Astrocyte (in vitro differentiated cells and primary cell): ENCODE measurements at regions not wholly inside any gene's neighbourhood (a gene's known extent, or its start where the extent isn't known, plus 50 kb on each side); places are given as distances from the start of the nearest gene placed in this dataset.

Experiments used
- DNase-seq: peaks from one replicate; pipeline ENCODE4 v3.0.0-alpha.2; 2010; ENCODE audit warnings: low read depth
- FAIRE-seq: peaks from 2 replicates; lab custom pipeline; 2011; peaks lifted over from hg19 to GRCh38; lab: Jason Lieb, UNC
- H2AFZ ChIP-seq: 2 replicates; pipeline ENCODE4 v1.6.0; 2012; ENCODE audit warnings: low read depth, low read length, inconsistent platforms
- H3K27ac ChIP-seq: 2 replicates; pipeline ENCODE4 v1.5.1; 2011; ENCODE audit warnings: low read depth, low read length, inconsistent platforms
- H3K27me3 ChIP-seq: 2 replicates; pipeline ENCODE4 v1.6.0; 2011; ENCODE audit warnings: low read length, inconsistent platforms; ENCODE audit not compliant: insufficient read depth
- H3K36me3 ChIP-seq: 2 replicates; pipeline ENCODE4 v1.5.1; 2011; ENCODE audit warnings: low read length, inconsistent platforms; ENCODE audit not compliant: insufficient read depth
- H3K4me1 ChIP-seq: 2 replicates; pipeline ENCODE4 v1.5.1; 2011; ENCODE audit warnings: low read length, inconsistent platforms; ENCODE audit not compliant: insufficient read depth
- H3K4me2 ChIP-seq: 2 replicates; pipeline ENCODE4 v1.6.0; 2012; ENCODE audit warnings: low read length, inconsistent platforms
- H3K4me3 ChIP-seq: 2 replicates; pipeline ENCODE4 v1.5.1; 2011; ENCODE audit warnings: low read depth, mild to moderate bottlenecking, low read length, inconsistent platforms; ENCODE audit not compliant: insufficient read depth
- H3K79me2 ChIP-seq: 2 replicates; pipeline ENCODE4 v1.6.0; 2012; ENCODE audit warnings: mild to moderate bottlenecking, low read length, inconsistent platforms; ENCODE audit not compliant: insufficient read depth
- H3K9ac ChIP-seq: 2 replicates; pipeline ENCODE4 v1.6.0; 2012; ENCODE audit warnings: mild to moderate bottlenecking, low read length, inconsistent platforms
- H3K9me3 ChIP-seq: 2 replicates; pipeline ENCODE4 v1.5.1; 2012; ENCODE audit warnings: low read depth, mild to moderate bottlenecking, low read length, inconsistent platforms; ENCODE audit not compliant: insufficient read depth
- H4K20me1 ChIP-seq: 2 replicates; pipeline ENCODE4 v1.6.0; 2012; ENCODE audit warnings: low read length, inconsistent platforms; ENCODE audit not compliant: insufficient read depth
- H3K27ac Mint-ChIP-seq: one replicate; pipeline ENCODE4 v1.8.0; 2021; ENCODE audit warnings: mild to moderate bottlenecking, mixed read lengths; ENCODE audit not compliant: unreplicated experiment
- H3K27me3 Mint-ChIP-seq: one replicate; pipeline ENCODE4 v1.8.0; 2021; ENCODE audit warnings: low read depth, mixed read lengths; ENCODE audit not compliant: unreplicated experiment
- H3K36me3 Mint-ChIP-seq: one replicate; pipeline ENCODE4 v1.8.0; 2021; ENCODE audit warnings: low read depth, mixed read lengths; ENCODE audit not compliant: unreplicated experiment
- H3K4me1 Mint-ChIP-seq: one replicate; pipeline ENCODE4 v1.8.0; 2021; ENCODE audit warnings: low read depth, mixed read lengths; ENCODE audit not compliant: unreplicated experiment
- H3K4me3 Mint-ChIP-seq: one replicate; pipeline ENCODE4 v1.8.0; 2021; ENCODE audit warnings: mild to moderate bottlenecking, moderate library complexity, mixed read lengths; ENCODE audit not compliant: unreplicated experiment
- H3K9me3 Mint-ChIP-seq: one replicate; pipeline ENCODE4 v1.8.0; 2021; ENCODE audit warnings: mild to moderate bottlenecking, mixed read lengths; ENCODE audit not compliant: unreplicated experiment
- EZH2 ChIP-seq: IDR thresholded peaks from 2 replicates; pipeline ENCODE4 v1.6.1; 2012; ENCODE audit warnings: mild to moderate bottlenecking, low read length, inconsistent platforms; ENCODE audit not compliant: insufficient read depth
- TF ChIP-seq, protein P1 (sequence below): IDR thresholded peaks from 2 replicates; pipeline ENCODE4 v1.5.1; 2011; ENCODE audit warnings: low read depth, mild to moderate bottlenecking, inconsistent platforms, low read length, moderate library complexity; ENCODE audit not compliant: insufficient read depth

DNA sequence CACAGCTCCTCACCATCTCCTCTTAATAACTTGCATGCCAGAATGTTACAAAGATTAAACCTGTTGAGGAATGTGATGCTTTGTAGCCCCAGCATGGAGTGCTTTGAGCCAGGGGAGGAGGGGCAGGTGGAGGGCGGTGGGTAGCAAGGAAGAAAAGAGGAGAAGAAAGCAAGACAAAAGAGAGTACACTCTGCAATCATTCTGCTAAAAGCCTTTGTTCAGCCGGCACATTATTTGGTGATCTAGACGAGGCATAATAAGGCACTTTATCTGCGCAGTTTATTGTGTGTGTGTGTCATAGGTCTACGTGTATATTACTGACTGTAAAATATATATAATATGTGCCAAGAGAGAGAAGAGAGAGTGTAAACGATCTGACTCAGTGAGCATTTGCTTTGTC lies 139.1 kb downstream of the SOX9 start:
- H2AFZ ChIP-seq: no peak overlapping the region
- no peak overlapping the region for H3K9ac ChIP-seq
- FAIRE-seq: no peak

DNA sequence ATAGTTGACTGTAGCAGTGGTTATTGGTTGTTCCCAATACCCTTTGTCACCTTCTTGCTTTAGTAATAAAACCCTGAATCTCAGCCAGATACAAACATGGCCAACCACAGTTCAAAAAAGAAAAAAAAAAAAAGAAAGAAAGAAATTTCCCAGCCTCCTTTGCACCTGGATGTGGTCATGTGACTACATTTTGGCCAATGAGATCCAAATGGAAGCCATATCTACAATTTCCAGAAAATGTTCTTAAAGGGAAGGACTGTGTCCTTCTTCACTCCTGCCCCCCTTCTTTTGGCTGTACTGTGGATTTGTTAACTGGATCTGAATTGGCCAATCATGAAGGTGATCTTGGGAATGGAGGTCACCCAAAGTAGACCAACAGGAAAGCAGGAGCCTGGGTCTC lies 141.9 kb downstream of the SOX9 start:
- Mint-ChIP-seq H3K36me3 (no peaks in the 10 kb centered on the region), H3K27ac (no peak overlapping the region), H3K4me3 (no peak overlapping the region), H3K9me3 (peaks cover 4% of the 10 kb centered on the region), H3K4me1 (no peaks in the 10 kb centered on the region), H3K27me3 (peaks cover 22% of the 10 kb centered on the region)
- H3K9ac ChIP-seq: no peak overlapping the region
- no peak for FAIRE-seq
- H2AFZ ChIP-seq: no peak overlapping the region
- H3K4me1 ChIP-seq: no peaks in the 10 kb centered on the region
- TF ChIP-seq, protein P1, sequence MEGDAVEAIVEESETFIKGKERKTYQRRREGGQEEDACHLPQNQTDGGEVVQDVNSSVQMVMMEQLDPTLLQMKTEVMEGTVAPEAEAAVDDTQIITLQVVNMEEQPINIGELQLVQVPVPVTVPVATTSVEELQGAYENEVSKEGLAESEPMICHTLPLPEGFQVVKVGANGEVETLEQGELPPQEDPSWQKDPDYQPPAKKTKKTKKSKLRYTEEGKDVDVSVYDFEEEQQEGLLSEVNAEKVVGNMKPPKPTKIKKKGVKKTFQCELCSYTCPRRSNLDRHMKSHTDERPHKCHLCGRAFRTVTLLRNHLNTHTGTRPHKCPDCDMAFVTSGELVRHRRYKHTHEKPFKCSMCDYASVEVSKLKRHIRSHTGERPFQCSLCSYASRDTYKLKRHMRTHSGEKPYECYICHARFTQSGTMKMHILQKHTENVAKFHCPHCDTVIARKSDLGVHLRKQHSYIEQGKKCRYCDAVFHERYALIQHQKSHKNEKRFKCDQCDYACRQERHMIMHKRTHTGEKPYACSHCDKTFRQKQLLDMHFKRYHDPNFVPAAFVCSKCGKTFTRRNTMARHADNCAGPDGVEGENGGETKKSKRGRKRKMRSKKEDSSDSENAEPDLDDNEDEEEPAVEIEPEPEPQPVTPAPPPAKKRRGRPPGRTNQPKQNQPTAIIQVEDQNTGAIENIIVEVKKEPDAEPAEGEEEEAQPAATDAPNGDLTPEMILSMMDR: no peak
- TF ChIP-seq EZH2: no peak
- H3K27me3 ChIP-seq: no peaks in the 10 kb centered on the region
- no peak for DNase-seq
- H3K4me2 ChIP-seq: no peak overlapping the region
- no peaks in the 10 kb centered on the region for H3K79me2 ChIP-seq
- no peaks in the 10 kb centered on the region for H3K9me3 ChIP-seq
- H4K20me1 ChIP-seq: no peaks in the 10 kb centered on the region
- H3K4me3 ChIP-seq: no peak overlapping the region
- H3K36me3 ChIP-seq: no peaks in the 10 kb centered on the region
- H3K27ac ChIP-seq: no peak overlapping the region

More for the DNA sequence above, 139.1 kb downstream of the SOX9 start:
- Histone ChIP-seq H4K20me1 (no peaks in the 10 kb centered on the region), H3K9me3 (no peaks in the 10 kb centered on the region), H3K36me3 (no peaks in the 10 kb centered on the region), H3K27ac (no peak overlapping the region), H3K79me2 (no peaks in the 10 kb centered on the region), H3K4me3 (no peak overlapping the region), H3K4me1 (no peaks in the 10 kb centered on the region), H3K4me2 (no peak overlapping the region), H3K27me3 (no peaks in the 10 kb centered on the region)
- H3K4me1 Mint-ChIP-seq: no peaks in the 10 kb centered on the region
- TF ChIP-seq, protein P1: no peak
- no peak for TF ChIP-seq EZH2
- no peak overlapping the region for H3K4me3 Mint-ChIP-seq
- peaks cover 4% of the 10 kb centered on the region for H3K9me3 Mint-ChIP-seq
- no peaks in the 10 kb centered on the region for H3K36me3 Mint-ChIP-seq
- H3K27ac Mint-ChIP-seq: no peak overlapping the region
- H3K27me3 Mint-ChIP-seq: peaks cover 18% of the 10 kb centered on the region
- no peak for DNase-seq

DNA sequence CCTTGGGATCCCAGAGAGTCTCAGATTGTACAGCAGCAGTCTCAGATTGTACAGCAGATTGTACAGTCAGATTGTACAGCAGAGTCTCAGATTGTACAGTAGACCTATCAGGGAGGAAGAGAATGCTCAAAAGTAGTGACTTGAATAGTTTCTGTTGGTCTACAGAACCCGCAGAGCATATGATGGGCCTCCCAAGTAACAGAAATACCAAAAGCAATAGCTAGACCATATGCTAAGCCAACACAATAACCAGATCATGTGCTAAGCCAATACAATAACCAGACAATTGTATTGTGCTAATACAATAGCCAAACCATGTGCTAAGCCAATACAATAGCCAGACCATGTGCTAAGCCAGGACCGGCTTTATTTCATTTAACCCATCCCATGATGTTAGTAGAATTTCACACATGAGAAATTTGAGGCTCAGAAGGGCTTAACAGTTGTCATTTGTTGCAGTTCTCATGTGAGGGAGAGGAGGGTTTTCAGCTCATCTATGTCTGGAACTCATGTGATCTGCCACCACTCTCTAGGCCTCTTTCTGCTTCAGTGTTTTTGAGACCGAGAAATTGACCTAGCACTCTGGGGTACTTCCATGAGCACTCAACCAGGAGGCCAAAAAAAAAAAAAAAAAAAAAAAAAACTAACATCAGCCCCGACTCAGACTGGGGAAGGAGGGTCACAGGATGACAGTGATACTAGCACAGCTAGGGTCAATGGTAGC lies 144.0 kb downstream of the SOX9 start:
- Histone ChIP-seq H3K79me2 (no peaks in the 10 kb centered on the region), H3K27me3 (no peaks in the 10 kb centered on the region), H3K36me3 (no peaks in the 10 kb centered on the region), H3K27ac (no peak overlapping the region), H2AFZ (no peak overlapping the region), H3K9ac (no peak overlapping the region), H4K20me1 (no peaks in the 10 kb centered on the region), H3K4me2 (no peak overlapping the region), H3K4me1 (no peaks in the 10 kb centered on the region), H3K9me3 (no peaks in the 10 kb centered on the region), H3K4me3 (no peak overlapping the region)
- TF ChIP-seq EZH2: no peak
- TF ChIP-seq, protein P1: no peak
- Mint-ChIP-seq H3K4me3 (no peak overlapping the region), H3K27ac (no peak overlapping the region), H3K4me1 (no peaks in the 10 kb centered on the region), H3K27me3 (peaks cover 20% of the 10 kb centered on the region), H3K36me3 (no peaks in the 10 kb centered on the region), H3K9me3 (peaks cover 4% of the 10 kb centered on the region)
- FAIRE-seq: no peak
- DNase-seq: no peak
